HG03439 (cell line): ENCODE measurements at regions not wholly inside any gene's neighbourhood (a gene's known extent, or its start where the extent isn't known, plus 50 kb on each side); places are given as distances from the start of the nearest gene placed in this dataset.
"Not testable (repeated sequence)": the region's sequence is repeated elsewhere in the genome, so short reads cannot be mapped to it uniquely, and the experiment has no call there.

Source experiments
- ATAC-seq: cut with Tn5 transposase; IDR thresholded peaks from one replicate; pipeline ENCODE4 v1.9.1; 2021; ENCODE audit warnings: mild to moderate bottlenecking, moderate library complexity; ENCODE audit not compliant: unreplicated experiment

DNA sequence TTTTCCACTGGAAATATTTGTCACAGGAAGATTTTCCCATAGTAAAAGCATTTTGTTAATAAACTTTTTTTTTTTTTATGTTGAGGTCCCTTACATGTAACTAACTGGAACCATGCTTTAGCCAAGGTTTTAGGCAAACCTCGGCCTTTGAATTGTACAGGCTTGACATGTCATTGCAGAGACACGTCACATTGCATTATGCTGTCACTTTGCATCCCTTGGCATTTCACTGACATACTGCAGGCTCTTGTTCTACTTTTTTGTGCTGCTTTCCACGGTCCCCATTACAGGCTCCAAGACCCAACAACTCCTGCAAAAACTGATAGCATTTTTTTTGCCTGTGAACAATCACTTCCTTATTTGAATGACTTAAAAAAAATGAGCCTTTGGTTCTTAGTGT lies 724.3 kb downstream of the TTLL7 start:
- ATAC-seq = not testable (repeated sequence)

DNA sequence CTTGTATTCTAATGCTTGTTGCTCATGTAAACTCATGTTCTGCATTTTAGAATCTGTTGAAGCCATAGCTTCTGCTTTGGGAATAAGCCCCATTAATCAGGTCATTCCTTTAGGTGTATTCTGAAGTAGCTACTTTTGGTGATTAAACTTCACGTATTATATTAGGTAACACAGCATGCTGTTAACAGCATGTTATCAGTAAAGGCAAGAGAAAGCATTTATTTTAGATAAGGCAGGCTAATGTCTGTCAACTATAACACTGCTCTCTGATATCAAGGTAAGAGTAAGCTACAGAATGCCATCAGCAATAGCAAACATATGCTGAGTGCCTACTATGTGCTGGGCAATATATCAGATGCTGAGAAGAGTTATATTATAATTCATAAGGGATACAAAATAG lies 726.4 kb downstream of the TTLL7 start:
- ATAC-seq = not testable (repeated sequence)

DNA sequence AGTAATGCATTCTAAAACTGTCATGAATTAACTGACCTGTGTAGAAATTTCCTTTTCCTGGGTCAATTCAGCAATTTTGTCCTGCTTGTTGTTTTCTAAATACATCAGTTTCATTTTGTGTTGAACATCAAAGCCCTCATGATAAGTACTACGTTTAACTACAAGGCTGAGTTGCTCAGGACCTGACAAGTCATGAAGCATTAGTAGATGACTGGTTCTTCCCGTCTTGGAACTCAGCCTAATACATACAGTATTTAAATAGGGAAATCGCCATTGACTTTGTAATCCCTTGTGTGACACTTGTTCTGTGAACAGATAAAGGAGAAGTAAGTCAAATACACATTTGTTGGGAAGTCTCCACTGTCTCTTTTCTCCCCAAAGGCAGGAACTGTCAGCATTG lies 727.1 kb downstream of the TTLL7 start:
- ATAC-seq = not testable (repeated sequence)

DNA sequence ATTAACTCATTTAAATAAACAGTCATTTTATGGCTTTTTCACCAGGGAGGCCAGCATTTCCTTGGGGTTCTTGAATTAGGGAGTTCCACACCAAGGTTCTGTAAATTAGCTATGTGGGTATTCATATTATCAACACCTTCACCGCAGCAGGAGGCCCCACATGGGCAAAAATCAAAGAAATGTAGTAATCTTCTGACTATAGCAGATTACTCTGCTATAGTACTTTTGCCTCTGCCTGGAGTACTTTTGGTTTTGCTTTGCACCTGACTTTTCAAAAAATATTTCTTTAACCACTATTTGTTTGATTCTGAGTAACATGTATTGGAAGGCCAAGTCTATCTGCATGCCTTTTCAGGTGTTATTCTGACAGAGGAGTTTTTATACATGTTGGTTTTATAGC lies 728.1 kb downstream of the TTLL7 start:
- ATAC-seq = not testable (repeated sequence)

DNA sequence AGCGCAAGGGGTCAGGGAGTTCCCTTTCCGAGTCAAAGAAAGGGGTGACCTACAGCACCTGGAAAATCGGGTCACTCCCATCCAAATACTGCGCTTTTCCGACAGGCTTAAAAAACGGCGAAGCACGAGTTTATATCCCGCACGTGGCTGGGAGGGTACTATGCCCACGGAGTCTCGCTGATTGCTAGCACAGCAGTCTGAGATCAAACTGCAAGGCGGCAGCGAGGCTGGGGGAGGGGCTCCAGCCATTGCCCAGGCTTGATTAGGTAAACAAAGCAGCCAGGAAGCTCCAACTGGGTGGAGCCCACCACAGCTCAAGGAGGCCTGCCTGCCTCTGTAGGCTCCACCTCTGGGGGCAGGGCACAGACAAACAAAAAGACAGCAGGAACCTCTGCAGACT lies 735.1 kb downstream of the TTLL7 start:
- not testable (repeated sequence) for ATAC-seq

DNA sequence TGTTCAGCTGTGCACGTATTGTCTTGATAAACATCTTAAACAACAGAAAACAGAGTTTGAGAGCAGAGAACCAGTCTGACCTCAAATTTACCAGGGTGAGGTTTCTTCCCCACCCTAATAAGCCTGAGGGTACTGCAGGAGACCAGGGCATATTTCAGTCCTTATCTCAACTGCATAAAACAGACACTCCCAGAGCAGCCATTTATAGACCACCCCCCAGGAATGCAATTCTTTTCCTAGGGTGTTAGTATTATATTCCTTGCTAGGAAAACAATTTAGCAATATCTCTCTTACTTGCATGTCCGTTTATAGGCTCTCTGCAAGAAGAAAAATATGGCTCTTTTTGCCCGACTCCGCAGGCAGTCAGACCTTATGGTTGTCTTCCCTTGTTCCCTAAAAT lies 747.2 kb downstream of the TTLL7 start:
- ATAC-seq = not testable (repeated sequence)

DNA sequence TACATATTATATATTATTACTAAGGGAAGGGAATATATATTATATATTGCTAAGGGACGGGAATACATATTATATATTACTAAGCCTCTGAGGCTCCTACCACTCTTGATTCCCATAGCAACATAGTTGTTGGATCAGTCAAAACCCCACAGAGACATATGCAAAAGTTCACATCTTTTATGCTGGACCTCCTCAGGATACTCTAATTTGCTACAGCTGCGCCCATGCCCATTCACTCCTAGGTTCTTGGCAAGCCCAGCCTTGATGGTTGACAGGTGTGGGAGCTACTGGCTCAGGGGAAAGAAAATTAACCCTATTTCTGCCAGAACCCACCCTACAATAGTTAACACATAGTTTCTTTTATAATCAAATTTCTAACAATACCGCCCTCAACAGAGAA lies 752.2 kb downstream of the TTLL7 start:
- ATAC-seq = not testable (repeated sequence)

DNA sequence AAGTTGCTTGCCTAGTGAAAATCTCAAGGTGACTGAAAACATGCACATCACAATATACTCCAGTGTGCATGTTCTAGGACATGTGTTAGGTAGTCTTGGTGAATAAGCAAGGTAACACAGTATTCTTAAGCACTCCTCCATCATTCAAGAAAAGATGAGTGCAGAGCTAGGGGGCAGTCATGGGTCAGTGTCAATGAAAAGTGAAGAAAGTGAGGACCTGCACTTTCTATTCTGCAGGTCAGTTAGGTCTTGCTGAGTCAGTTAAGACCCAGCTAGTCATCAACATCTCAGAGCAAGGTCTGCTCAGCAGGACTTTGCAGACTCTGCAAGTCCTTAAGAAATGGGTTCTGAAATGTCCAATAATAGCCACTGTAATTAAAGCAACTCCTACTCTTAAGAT lies 754.1 kb downstream of the TTLL7 start:
- ATAC-seq = not testable (repeated sequence)

DNA sequence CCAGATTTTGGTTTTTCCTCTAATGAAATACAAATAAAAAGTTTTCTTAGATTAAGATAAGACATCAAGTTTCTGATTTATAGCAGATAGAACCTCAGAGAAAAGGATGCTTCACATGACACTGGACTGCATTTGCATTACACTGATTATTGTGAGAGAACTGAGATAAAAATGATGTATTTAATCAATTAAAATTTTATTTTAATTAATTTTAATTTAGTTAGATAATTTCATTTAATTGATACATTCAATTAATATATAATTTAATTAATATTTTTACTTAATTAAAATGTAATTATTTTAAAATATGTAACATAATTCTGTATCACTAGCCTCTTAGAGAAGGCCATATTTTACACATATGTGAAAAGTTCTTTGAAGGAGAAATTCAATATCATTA lies 759.4 kb downstream of the TTLL7 start:
- ATAC-seq = not testable (repeated sequence)

DNA sequence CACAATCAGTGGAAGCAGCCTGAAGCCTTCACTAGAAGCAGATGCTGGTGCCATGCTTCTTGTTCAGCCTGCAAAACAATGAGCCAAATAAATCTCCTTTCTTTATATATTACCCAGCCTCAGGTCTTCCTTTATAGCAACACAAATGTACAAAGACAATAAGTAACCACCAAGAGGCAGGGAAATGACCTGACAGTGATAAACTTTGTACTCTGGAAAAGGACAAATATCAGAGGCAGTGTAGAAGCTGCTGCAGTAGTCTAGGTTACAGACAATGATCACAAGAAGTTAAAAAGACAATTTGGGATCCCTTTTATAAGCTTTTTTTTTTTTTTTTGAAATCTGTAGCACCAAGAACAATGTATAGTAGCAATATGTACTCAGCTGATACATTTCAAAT lies 760.3 kb downstream of the TTLL7 start:
- not testable (repeated sequence) for ATAC-seq

DNA sequence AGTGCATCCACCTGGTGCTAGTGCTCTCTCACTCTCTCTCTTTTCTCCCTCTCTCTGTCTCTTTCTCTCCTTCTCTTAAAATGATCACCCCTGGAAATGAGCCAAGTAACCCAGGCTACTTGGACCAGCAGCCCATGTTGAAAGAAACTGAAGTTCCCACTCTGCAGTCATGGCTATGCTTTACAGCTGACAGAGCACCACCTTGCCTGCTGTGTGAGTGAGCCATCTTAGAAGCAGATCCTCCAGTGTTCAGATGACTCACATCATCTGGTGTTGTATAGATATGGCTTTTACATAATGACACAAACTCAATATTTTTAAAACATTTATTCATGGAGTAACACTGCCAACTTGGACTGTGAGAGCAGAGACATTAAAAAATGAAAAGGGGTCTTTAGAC lies 779.1 kb downstream of the TTLL7 start:
- not testable (repeated sequence) for ATAC-seq

DNA sequence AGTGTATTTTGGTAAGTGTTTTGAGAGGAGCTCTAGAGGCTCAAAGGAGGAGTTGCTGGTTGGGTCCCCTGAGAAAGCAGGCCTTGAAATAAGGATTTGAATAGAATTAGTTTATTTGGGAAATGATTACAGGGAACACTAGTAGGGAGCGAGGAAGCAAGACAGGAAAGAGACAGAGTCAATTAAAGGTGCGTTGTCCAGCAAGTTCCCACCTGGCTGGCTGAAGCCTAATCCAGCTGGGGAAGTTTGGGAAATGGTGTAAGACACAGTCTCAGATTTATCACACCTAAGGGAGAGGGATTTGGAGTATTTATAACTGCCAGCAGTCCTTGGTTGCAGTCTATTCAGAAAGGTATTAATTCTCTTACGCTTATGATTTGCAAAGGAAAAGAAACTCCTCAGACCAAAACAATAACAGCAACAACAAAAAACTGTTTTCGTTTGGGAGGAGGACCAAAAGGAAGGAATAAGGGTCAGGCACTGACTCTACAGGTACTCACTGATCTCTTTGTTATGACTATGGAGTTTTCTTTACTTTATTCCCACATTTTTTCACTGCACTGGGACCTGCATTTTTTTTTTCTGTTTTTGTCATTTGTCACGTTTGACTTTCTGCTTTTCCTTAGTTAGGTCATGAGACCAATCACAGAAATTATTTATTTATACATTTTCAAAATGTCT lies 780.8 kb downstream of the TTLL7 start:
- ATAC-seq = not testable (repeated sequence)

DNA sequence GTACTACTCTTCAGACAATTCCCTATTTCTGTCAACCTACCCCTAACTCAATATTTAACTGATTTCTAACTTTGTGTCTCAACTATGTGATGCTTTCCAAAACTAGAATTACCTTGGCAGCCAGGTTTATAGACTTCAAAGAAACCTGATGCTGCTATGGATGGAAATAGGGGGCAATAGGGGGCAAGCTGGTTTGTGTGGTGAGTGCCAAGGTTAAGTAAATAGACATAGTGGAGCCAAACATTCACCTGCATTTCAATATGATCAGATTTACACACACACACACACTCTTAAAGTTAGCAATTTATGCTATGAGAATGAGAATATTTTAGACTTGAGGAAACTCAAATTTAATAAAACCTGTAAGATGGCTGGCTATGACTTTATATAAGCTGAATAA lies 784.6 kb downstream of the TTLL7 start:
- not testable (repeated sequence) for ATAC-seq

DNA sequence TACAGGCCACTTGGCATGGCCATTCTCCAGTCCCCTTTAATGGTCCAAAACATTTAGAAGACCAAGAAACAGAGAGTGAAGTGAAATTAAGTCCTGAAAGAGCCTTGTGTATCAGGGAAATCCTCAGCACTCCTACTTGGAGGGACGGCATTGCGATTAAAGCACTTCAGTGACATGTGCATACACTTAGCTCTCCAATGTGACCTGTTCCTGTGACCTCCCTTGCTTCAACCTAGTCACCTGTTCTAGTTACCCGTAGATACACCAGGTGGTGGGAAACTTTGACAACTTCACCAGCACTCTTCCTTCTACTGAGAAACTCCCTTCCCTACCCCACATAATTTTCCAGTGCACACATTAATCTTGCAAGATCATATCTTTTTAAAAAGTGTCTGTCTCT lies 785.3 kb downstream of the TTLL7 start:
- not testable (repeated sequence) for ATAC-seq

DNA sequence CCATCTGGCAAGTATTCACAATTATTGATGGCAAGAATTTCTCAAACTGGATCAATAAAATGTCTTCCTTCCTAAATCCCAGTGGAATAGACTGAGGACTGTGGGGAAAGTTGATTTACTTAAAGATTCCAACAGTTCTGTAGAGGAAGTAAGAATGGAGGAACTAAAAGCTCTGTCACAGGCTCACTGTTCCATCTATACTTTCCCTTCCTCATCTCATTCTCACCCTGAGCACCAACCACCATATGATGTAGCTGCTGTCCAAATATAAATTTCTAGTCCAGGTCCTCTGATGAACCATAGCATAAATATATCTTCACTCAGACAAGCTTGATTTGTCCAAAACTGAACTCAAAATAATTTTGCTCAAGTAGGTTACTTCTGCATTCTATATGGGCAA lies 786.9 kb downstream of the TTLL7 start:
- ATAC-seq = not testable (repeated sequence)

DNA sequence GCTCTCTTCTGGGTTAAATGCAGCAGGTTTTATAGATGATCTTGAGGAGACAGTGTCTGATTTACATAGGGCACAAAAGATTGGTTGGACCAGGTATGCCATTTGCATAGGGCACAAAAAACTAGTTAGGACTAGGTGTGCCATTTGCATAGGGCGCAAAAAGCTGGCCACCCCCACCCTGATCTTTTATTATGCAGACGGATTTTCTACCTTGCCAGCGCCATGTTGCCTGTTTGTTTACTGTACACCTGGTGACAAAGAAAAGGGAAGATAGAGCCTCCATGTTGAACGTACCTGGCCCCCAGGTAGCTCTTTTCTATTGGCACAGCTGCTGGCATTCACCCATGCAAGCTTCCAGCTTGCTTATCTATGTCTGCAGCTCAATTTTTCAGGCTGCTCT lies 790.4 kb downstream of the TTLL7 start:
- not testable (repeated sequence) for ATAC-seq

DNA sequence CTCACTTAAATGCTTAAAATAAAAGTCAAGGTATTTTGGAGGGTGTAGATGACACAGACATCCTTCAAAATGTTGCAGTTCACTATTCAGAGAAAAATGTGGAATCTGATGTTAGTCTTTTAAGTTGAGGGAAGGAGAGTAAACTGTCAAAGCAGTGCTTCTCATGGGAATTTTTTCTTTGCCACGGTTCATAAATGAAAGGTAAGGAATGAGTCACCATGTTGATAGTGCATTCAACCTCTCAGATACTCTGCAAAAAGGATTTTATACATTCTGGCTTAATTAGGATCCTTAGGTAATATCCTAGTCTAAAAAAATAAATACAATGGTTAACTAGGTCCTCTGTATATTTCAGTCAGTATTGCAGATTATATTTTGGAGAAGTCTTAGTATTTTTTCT lies 804.3 kb downstream of the TTLL7 start:
- ATAC-seq = not testable (repeated sequence)

DNA sequence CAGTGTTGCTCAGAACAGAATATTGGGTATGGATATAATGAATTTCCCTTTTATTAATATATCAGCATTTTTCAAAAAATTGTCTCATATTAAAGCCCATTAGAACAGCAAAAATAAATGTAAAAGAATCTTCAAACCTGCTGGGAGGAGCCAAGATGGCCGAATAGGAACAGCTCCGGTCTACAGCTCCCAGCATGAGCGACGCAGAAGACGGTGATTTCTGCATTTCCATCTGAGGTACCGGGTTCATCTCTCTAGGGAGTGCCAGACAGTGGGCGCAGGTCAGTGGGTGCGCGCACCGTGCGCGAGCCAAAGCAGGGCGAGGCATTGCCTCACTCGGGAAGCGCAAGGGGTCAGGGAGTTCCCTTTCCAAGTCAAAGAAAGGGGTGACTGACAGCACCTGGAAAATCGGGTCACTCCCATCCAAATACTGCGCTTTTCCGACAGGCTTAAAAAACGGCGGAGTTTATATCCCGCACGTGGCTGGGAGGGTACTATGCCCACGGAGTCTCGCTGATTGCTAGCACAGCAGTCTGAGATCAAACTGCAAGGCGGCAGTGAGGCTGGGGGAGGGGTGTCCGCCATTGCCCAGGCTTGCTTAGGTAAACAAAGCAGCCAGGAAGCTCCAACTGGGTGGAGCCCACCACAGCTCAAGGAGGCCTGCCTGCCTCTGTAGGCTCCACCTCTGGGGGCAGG lies 816.8 kb downstream of the TTLL7 start:
- ATAC-seq = not testable (repeated sequence)

DNA sequence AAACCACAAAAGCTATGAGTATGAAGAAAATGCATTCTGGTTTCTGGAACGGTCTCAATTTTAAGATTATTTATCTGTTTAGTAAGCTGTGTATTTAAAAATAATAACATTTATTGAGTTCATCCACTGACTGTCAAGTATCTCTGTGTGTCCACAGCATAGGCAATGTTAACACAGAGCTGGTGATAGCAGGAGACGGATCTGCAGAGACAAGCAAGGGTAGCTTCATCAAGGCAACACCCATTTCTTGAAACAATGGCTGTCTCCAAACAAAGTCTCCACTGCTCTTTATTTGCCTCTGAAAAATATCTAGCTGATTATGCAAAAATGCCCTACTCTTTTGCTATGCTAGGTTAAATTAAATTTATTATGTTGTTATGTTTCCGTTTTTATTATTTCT lies 818.3 kb downstream of the TTLL7 start:
- ATAC-seq = not testable (repeated sequence)

DNA sequence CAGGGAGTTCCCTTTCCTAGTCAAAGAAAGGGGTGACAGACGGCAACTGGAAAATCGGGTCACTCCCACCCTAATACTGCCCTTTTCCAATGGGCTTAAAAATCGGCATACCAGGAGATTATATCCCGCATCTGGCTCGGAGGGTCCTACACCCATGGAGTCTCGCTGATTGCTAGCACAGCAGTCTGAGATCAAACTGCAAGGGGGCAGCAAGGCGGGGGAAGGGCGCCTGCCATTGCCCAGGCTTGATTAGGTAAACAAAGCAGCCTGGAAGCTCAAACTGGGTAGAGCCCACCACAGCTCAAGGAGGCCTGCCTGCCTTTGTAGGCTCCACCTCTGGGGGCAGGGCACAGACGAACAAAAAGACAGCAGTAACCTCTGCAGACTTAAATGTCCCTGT lies 831.3 kb downstream of the TTLL7 start:
- ATAC-seq = not testable (repeated sequence)

DNA sequence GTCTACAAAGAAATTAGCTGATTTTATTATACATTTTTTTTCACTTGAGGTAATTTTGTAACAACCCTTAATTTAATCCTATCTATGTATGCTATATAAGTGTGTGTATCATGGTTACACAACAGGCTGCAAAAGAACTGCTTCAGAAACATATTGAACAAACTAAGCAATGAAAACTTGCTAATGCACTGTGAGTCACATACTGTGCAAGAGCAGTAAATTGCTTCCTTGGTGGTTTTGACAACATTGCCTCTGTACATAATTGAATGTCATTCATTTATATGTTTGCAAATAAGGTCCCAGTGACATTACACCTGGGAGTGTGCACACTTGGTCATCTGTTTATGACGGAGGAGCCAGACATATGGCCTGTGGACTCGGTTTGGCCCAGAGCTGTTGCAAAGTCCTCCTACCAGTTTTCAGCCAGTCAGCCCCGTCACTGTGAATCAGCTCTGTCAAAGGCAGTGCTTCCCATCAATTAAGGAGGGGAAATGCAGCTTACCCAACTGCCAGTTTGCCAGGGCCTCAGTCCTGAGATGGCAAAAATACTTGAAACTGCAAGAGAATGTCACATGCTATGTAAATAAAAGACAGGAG lies 835.0 kb downstream of the TTLL7 start:
- ATAC-seq = not testable (repeated sequence)

DNA sequence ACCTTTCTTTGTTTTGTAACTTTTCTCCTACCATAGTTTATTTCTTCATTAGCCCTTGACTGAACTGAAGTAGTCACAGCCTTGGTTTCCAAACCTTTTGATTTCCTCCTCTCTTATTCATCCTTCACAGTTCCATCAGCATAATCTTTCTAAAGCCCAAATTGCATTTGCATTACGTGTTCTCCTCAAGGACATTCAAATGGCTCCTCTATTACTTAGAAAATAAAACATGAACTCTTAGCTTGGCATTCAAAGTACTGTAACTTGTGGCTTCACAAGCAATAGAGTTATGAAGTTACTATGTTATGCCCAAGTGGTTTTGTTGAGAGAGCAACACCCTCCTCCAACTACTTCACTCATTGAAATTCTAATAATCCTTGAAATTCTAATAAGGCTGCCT lies 840.0 kb downstream of the TTLL7 start:
- ATAC-seq = not testable (repeated sequence)
